K562 (cell line): ENCODE measurements at regions not wholly inside any gene's neighbourhood (a gene's known extent, or its start where the extent isn't known, plus 50 kb on each side); places are given as distances from the start of the nearest gene placed in this dataset.

Source experiments
- ATAC-seq: fragments of 200-7000 bp; cut with Tn5 transposase; 3 replicates; pipeline ENCODE4 v1.9.1; 2020; ENCODE audit warnings: moderate library complexity
- BruUV-seq: library from RNA; stranded (reverse); fragments of 400-500 nt; replicated peaks from 2 replicates; lab custom pipeline; 2021; lab: Mats Ljungman, UMichigan
- CTCF ChIA-PET: fragments of 300-600 bp; formaldehyde crosslinking; extraction: SDS; loops from one replicate; lab custom pipeline; 2021; ENCODE audit warnings: low intra/inter-chr PET ratio; lab: Yijun Ruan, JAX
- POLR2A ChIA-PET: fragments of 300-600, 350-650 bp; sonication (Branson Sonifier 250); formaldehyde crosslinking; extraction: SDS; loops from one replicate; lab custom pipeline; 2021; ENCODE audit warnings: antibody characterized with exemption, inconsistent platforms; lab: Yijun Ruan, JAX
- DNase-seq, 4 experiments: peaks; one replicate each; pipeline versions ENCODE4 v3.0.0 to v3.0.0-alpha.2; 2011 to 2018; ENCODE audit warnings: low spot score in 3 of 4, mixed read lengths in 3 of 4; ENCODE audit errors: extremely low read depth in 1 of 4
- FAIRE-seq: peaks from 2 replicates; lab custom pipeline; 2011; peaks lifted over from hg19 to GRCh38; lab: Jason Lieb, UNC
- H2AFZ ChIP-seq: 2 replicates; pipeline ENCODE4 v1.6.0; 2011; ENCODE audit warnings: low read depth, low read length, control low read depth, inconsistent platforms
- H3K27ac ChIP-seq: fragments of 200-600 bp; 3 replicates; pipeline ENCODE4 v1.8.0; 2011; ENCODE audit warnings: low read depth, mild to moderate bottlenecking, control low read depth, inconsistent platforms, low read length, moderate library complexity, mixed read lengths; ENCODE audit errors: extremely low read depth
- H3K27me3 ChIP-seq, 2 experiments: fragments of 300-600 bp in 1 of 2; 2 replicates in 1 of 2; 3 replicates in 1 of 2; pipeline versions ENCODE4 v1.6.0 to v1.8.0; 2011; ENCODE audit warnings: inconsistent platforms in 2 of 2, low read length in 2 of 2, mild to moderate bottlenecking in 1 of 2, mixed read lengths in 1 of 2, moderate library complexity in 1 of 2; ENCODE audit not compliant: control insufficient read depth in 2 of 2, insufficient read depth in 2 of 2
- H3K36me3 ChIP-seq: fragments of 300-600 bp; 3 replicates; pipeline ENCODE4 v1.8.0; 2011; ENCODE audit warnings: mild to moderate bottlenecking, low read length, inconsistent platforms; ENCODE audit not compliant: control insufficient read depth, insufficient read depth
- H3K4me1 ChIP-seq, 2 experiments: fragments of 200-600 bp in 1 of 2; replicated peaks in 1 of 2; 2 replicates in 1 of 2; 3 replicates in 1 of 2; pipeline versions ENCODE4 v1.5.1 to v1.8.0; 2011; ENCODE audit warnings: inconsistent platforms in 2 of 2, low read length in 2 of 2, mild to moderate bottlenecking in 1 of 2, mixed read lengths in 1 of 2, moderate library complexity in 1 of 2; ENCODE audit not compliant: control insufficient read depth in 2 of 2, insufficient read depth in 2 of 2
- H3K4me2 ChIP-seq: 2 replicates; pipeline ENCODE4 v1.6.1; 2011; ENCODE audit warnings: low read length, control low read depth, inconsistent platforms, mixed read lengths; ENCODE audit not compliant: insufficient read depth
- H3K4me3 ChIP-seq: fragments of 200-600 bp; sonication (generic), shearing (Covaris generic); 2 replicates; pipeline ENCODE4 v1.5.1; 2016; ENCODE audit warnings: control low read depth, inconsistent platforms
- H3K79me2 ChIP-seq: fragments of 200-600 bp; 3 replicates; pipeline ENCODE4 v1.8.0; 2011; ENCODE audit warnings: low read length, inconsistent platforms; ENCODE audit not compliant: control insufficient read depth, insufficient read depth
- H3K9ac ChIP-seq, 2 experiments: 2 replicates each; pipeline versions ENCODE4 v1.6.0 to v1.6.1; 2011; ENCODE audit warnings: low read depth in 2 of 2, low read length in 2 of 2, control low read depth in 1 of 2, inconsistent platforms in 1 of 2, mild to moderate bottlenecking in 1 of 2, mixed read lengths in 1 of 2; ENCODE audit not compliant: insufficient read depth in 1 of 2
- H3K9me1 ChIP-seq: one replicate; pipeline ENCODE4 v1.6.0; 2011; ENCODE audit warnings: inconsistent platforms, mild to moderate bottlenecking, low read length, moderate library complexity; ENCODE audit not compliant: control insufficient read depth, insufficient read depth
- H3K9me3 ChIP-seq: replicated peaks from 2 replicates; pipeline ENCODE4 v1.5.1; 2011; ENCODE audit warnings: low read depth, low read length, inconsistent platforms; ENCODE audit not compliant: control insufficient read depth, insufficient read depth
- H4K20me1 ChIP-seq: replicated peaks from 2 replicates; pipeline ENCODE4 v1.6.1; 2011; ENCODE audit warnings: low read length, inconsistent platforms, mixed read lengths; ENCODE audit not compliant: control insufficient read depth, insufficient read depth
- FOXK2 ChIP-seq, 2 experiments: fragments of 450-650 bp; IDR thresholded peaks in 1 of 2; conservative IDR thresholded peaks in 1 of 2; 2 replicates each; pipeline ENCODE4 v1.6.1; 2016; ENCODE audit warnings: low read depth in 2 of 2, mild to moderate bottlenecking in 1 of 2
- GMEB1 ChIP-seq: fragments of 250-450 bp; sonication (Bioruptor Pico); IDR thresholded peaks from 2 replicates; pipeline ENCODE4 v1.4.0; 2020; ENCODE audit warnings: mild to moderate bottlenecking
- HSF4 ChIP-seq: fragments of 250-450 bp; sonication (Bioruptor Pico); IDR thresholded peaks from 2 replicates; pipeline ENCODE4 v2.1.2; 2022; ENCODE audit warnings: mild to moderate bottlenecking, moderate library complexity, borderline replicate concordance
- MBD1 ChIP-seq: fragments of 250-450 bp; sonication (Bioruptor Pico); IDR thresholded peaks from 2 replicates; pipeline ENCODE4 v1.8.0; 2022; ENCODE audit warnings: inconsistent platforms
- RB1 ChIP-seq: fragments of 450-650 bp; IDR thresholded peaks from 2 replicates; pipeline ENCODE4 v1.6.1; 2017; ENCODE audit warnings: low read depth, mild to moderate bottlenecking
- SMAD1 ChIP-seq: fragments of 150-350 bp; IDR thresholded peaks from 2 replicates; pipeline ENCODE4 v1.6.1; 2014; ENCODE audit warnings: low read length, low read depth; ENCODE audit not compliant: partially characterized antibody
- SMAD4 ChIP-seq: fragments of 250-450 bp; sonication (Bioruptor Pico); conservative IDR thresholded peaks from 2 replicates; pipeline ENCODE4 v1.8.0; 2021; ENCODE audit warnings: inconsistent platforms, mild to moderate bottlenecking, moderate library complexity
- SMC3 ChIP-seq: conservative IDR thresholded peaks from 2 replicates; pipeline ENCODE4 v1.6.1; 2011; ENCODE audit warnings: low read depth, low read length, improper control_type of control experiment; ENCODE audit not compliant: insufficient read depth
- TAF7 ChIP-seq: fragments of 450-650 bp; IDR thresholded peaks from 2 replicates; pipeline ENCODE4 v1.6.1; 2016; ENCODE audit warnings: missing genetic modification characterization, missing compliant biosample characterization
- YY1 ChIP-seq, 3 experiments: IDR thresholded peaks; 2 replicates each; pipeline ENCODE4 v1.6.1; 2011; ENCODE audit warnings: low read length in 2 of 3, mild to moderate bottlenecking in 2 of 3, moderate library complexity in 2 of 3, borderline replicate concordance in 1 of 3, control low read depth in 1 of 3, low read depth in 1 of 3; ENCODE audit not compliant: insufficient read depth in 3 of 3, insufficient replicate concordance in 2 of 3, control insufficient read depth in 1 of 3, insufficient read length in 1 of 3; ENCODE audit errors: extremely low read depth in 1 of 3
- ZNF280A ChIP-seq: fragments of 450-650 bp; IDR thresholded peaks from 2 replicates; pipeline ENCODE4 v1.6.1; 2018; ENCODE audit warnings: mild to moderate bottlenecking, low read depth; ENCODE audit not compliant: partially characterized antibody
- ZNF512 ChIP-seq: IDR thresholded peaks from 2 replicates; pipeline ENCODE4 v1.6.1; 2016; ENCODE audit warnings: missing genetic modification characterization, missing compliant biosample characterization
- ZNF586 ChIP-seq: fragments of 450-650 bp; formaldehyde crosslinking; conservative IDR thresholded peaks from 2 replicates; pipeline ENCODE4 v1.4.0; 2020; ENCODE audit warnings: mild to moderate bottlenecking, moderate library complexity
- WGBS: fragments of 100-300 bp; shearing (Covaris generic); methylation state at CpG from one replicate; pipeline ENCODE4 v1.1.6; 2016; ENCODE audit warnings: low coverage, mixed read lengths; ENCODE audit not compliant: insufficient coverage; ENCODE audit errors: missing lambda C conversion rate; 5-methylcytosine and 5-hydroxymethylcytosine counted together
- in situ Hi-C: fragments of 300-500 bp; cut with MboI; formaldehyde crosslinking; loops from 4 replicates; pipeline ENCODE4 v1.15.0; 2018; ENCODE audit warnings: inconsistent platforms, mixed read lengths
- intact Hi-C: fragments of 100-400 bp; cut with micrococcal nuclease; formaldehyde crosslinking; loops from 2 replicates; pipeline ENCODE4 v1.14.2; 2022

- Histone ChIP-seq H3K79me2 (peaks cover 30% of the 10 kb centered on the region), H3K27ac (peak overlapping the region; percentile 83), H3K4me3 (peak overlapping the region; percentile 84), H3K4me1 (peaks cover 20 to 22% of the 10 kb centered on the region in 2 experiments), H3K9me1 (peaks cover 10% of the 10 kb centered on the region), H3K9ac (peak overlapping the region in 1 of 2 experiments; percentile 88; a peak in 2 of 4 replicates), H4K20me1 (peaks cover 17% of the 10 kb centered on the region), H2AFZ (peak overlapping the region; percentile 95), H3K9me3 (no peaks in the 10 kb centered on the region), H3K27me3 (peaks cover 0 to 5% of the 10 kb centered on the region in 2 experiments; a peak in 3 of 5 replicates), H3K36me3 (peaks cover 24% of the 10 kb centered on the region; the same call in 2 of the 3 replicates), H3K4me2 (peak overlapping the region; percentile 93)
- ChIA-PET POLR2A (interaction anchor here (0.5 to 1.6 kb wide), 9 partner anchors 9 to 264 kb away, joined by 3 to 8 read pairs (median 4); no protein-coding TSS in a partner anchor), CTCF (interaction anchor here (0.6 to 2.4 kb wide), 6 partner anchors 70 to 315 kb away, joined by 3 to 9 read pairs (median 3); no protein-coding TSS in a partner anchor)
- in situ Hi-C loops: no loop called here
- intact Hi-C loops: loop anchor here (10.0 kb wide), 1 partner anchor 201 kb away; no protein-coding TSS in a partner anchor
- FAIRE-seq (peak; percentile 74), DNase-seq (peak; percentile 87 to 91 (median 91)), ATAC-seq (peak; percentile 67)
- BruUV-seq: TSS peak; percentile 82
- WGBS: 21% methylated on average over 17 of the region's 17 CpGs
- TF ChIP-seq ZNF586 (CRISPR knock-in tag): no peak
- peak; percentile 11 to 41; a peak in 1 of 4 replicates for TF ChIP-seq FOXK2 (conservative IDR thresholded peaks at IDR 0.05 in 1 of 2, IDR thresholded peaks at IDR 0.05 in 1 of 2; ENCODE audit: low read depth in 2 of 2)
- no peak for TF ChIP-seq TAF7 (tag)
- TF ChIP-seq MBD1: no peak
- no peak for TF ChIP-seq HSF4 (CRISPR knock-in tag)
- TF ChIP-seq SMAD4 (CRISPR knock-in tag): no peak
- peak in 1 of 3 experiments; percentile 62 for TF ChIP-seq YY1 (IDR thresholded peaks at IDR 0.05; ENCODE audit: borderline replicate concordance in 1 of 3, control insufficient read depth in 1 of 3, extremely low read depth in 1 of 3, insufficient read depth in 3 of 3, insufficient read length in 1 of 3, insufficient replicate concordance in 2 of 3, low read depth in 1 of 3, low read length in 2 of 3)
- no peak for TF ChIP-seq SMAD1
- 0 out of 2 replicates have a peak, but pooled peaks have one; percentile 28 for TF ChIP-seq ZNF512 (tag)
- peak; percentile 8 for TF ChIP-seq ZNF280A
- peak; percentile 66; the same call in 1 of the 2 replicates for TF ChIP-seq RB1
- no peak for TF ChIP-seq GMEB1 (CRISPR knock-in tag)
- TF ChIP-seq SMC3: peak; percentile 30; the same call in 1 of the 2 replicates
Observed at GRCh38 chr7:149625340-149625946, 127.8 kb upstream of the ZNF746 start.
